NCI-H345 (cell line): ENCODE measurements at regions not wholly inside any gene's neighbourhood (a gene's known extent, or its start where the extent isn't known, plus 50 kb on each side); places are given as distances from the start of the nearest gene placed in this dataset.
A peak's percentile ranks its signal among the peaks of the same experiment; 100 is the strongest.
"Not testable (repeated sequence)": the region's sequence is repeated elsewhere in the genome, so short reads cannot be mapped to it uniquely, and the experiment has no call there.

Source experiments
- DNase-seq: peaks from one replicate; lab custom pipeline; 2025; lab: John Stamatoyannopoulos, UW

GRCh38 chr10:78437998-78438906, 404.6 kb downstream of the RPS24 start:
- no peak for DNase-seq

GRCh38 chr10:78438907-78439809, 405.5 kb downstream of the RPS24 start:
- no peak for DNase-seq

GRCh38 chr10:78441010-78441409, 407.3 kb downstream of the RPS24 start:
- DNase-seq = no peak

- DNase-seq = no peak
These were observed 408.0 kb downstream of the RPS24 start for GRCh38 chr10:78441694-78442093.

- DNase-seq = no peak
These were observed 409.3 kb downstream of the RPS24 start for GRCh38 chr10:78442836-78443550.

- DNase-seq = no peak
These were observed 410.4 kb downstream of the RPS24 start for GRCh38 chr10:78443900-78444571.

GRCh38 chr10:78444741-78445140, 411.1 kb downstream of the RPS24 start:
- DNase-seq = not testable (repeated sequence)

- DNase-seq = no peak
These were observed 411.6 kb downstream of the RPS24 start for GRCh38 chr10:78445308-78445707.

GRCh38 chr10:78448470-78448869, 414.8 kb downstream of the RPS24 start:
- DNase-seq = no peak

GRCh38 chr10:78448994-78449418, 415.3 kb downstream of the RPS24 start:
- DNase-seq = no peak

- DNase-seq = no peak
These were observed 415.9 kb downstream of the RPS24 start for GRCh38 chr10:78449554-78449953.

GRCh38 chr10:78450239-78450638, 416.6 kb downstream of the RPS24 start:
- DNase-seq = no peak

GRCh38 chr10:78450807-78451485, 417.3 kb downstream of the RPS24 start:
- peak; percentile 8 for DNase-seq

GRCh38 chr10:78451592-78451991, 417.9 kb downstream of the RPS24 start:
- peak; percentile 18 for DNase-seq

GRCh38 chr10:78454123-78454645, 420.5 kb downstream of the RPS24 start:
- no peak for DNase-seq

- no peak for DNase-seq
These were observed 421.6 kb downstream of the RPS24 start for GRCh38 chr10:78455236-78455635.

- peak; percentile 42 for DNase-seq
These were observed 422.1 kb downstream of the RPS24 start for GRCh38 chr10:78455811-78456210.

- DNase-seq = no peak
These were observed 423.2 kb downstream of the RPS24 start for GRCh38 chr10:78456649-78457400.

GRCh38 chr10:78457804-78458482, 424.3 kb downstream of the RPS24 start:
- DNase-seq = peak; percentile 1
